HepG2 (cell line): ENCODE measurements at regions not wholly inside any gene's neighbourhood (a gene's known extent, or its start where the extent isn't known, plus 50 kb on each side); places are given as distances from the start of the nearest gene placed in this dataset.

Experiments
- ATAC-seq: fragments of 200-7000 bp; cut with Tn5 transposase; 3 replicates; pipeline ENCODE4 v1.9.1; 2020; ENCODE audit warnings: mild to moderate bottlenecking, moderate library complexity
- BruUV-seq: library from RNA; stranded (reverse); fragments of 400-500 nt; replicated peaks from 2 replicates; lab custom pipeline; 2021; lab: Mats Ljungman, UMichigan
- CTCF ChIA-PET: fragments of 300-600 bp; formaldehyde crosslinking; extraction: SDS; loops from one replicate; lab custom pipeline; 2021; ENCODE audit warnings: low total read pairs, inconsistent platforms, low intra/inter-chr PET ratio; lab: Yijun Ruan, JAX
- POLR2A ChIA-PET: fragments of 350-600 bp; sonication (Branson Sonifier 250); formaldehyde crosslinking; loops from one replicate; lab custom pipeline; 2020; ENCODE audit warnings: antibody characterized with exemption, inconsistent platforms; lab: Yijun Ruan, JAX
- DNase-seq: peaks from one replicate; pipeline ENCODE4 v3.0.0-alpha.2; 2015; ENCODE audit warnings: low spot score
- FAIRE-seq: peaks from 3 replicates; lab custom pipeline; 2011; peaks lifted over from hg19 to GRCh38; lab: Jason Lieb, UNC
- H2AFZ ChIP-seq: one replicate; pipeline ENCODE4 v1.6.1; 2011; ENCODE audit warnings: low read length, inconsistent platforms
- H3K27ac ChIP-seq: fragments of 300-600 bp; 3 replicates; pipeline ENCODE4 v1.8.0; 2011; ENCODE audit warnings: mixed run types, mild to moderate bottlenecking, mixed read lengths, low read length, inconsistent platforms; ENCODE audit not compliant: insufficient read depth; ENCODE audit errors: extremely low read length
- H3K27me3 ChIP-seq, 2 experiments: fragments of 200-600 bp in 1 of 2; 2 replicates in 1 of 2; 3 replicates in 1 of 2; pipeline versions ENCODE4 v1.6.0 to v1.8.0; 2011; ENCODE audit warnings: low read length in 2 of 2, mild to moderate bottlenecking in 2 of 2, moderate library complexity in 2 of 2, inconsistent platforms in 1 of 2; ENCODE audit not compliant: insufficient read depth in 2 of 2, control insufficient read depth in 1 of 2
- H3K36me3 ChIP-seq, 2 experiments: fragments of 200-600 bp in 1 of 2; replicated peaks in 1 of 2; 2 replicates in 1 of 2; 3 replicates in 1 of 2; pipeline versions ENCODE4 v1.5.1 to v1.8.0; 2011; ENCODE audit warnings: low read length in 2 of 2, inconsistent platforms in 1 of 2; ENCODE audit not compliant: insufficient read depth in 2 of 2, control insufficient read depth in 1 of 2
- H3K4me1 ChIP-seq: 2 replicates; pipeline ENCODE4 v1.5.1; 2012; ENCODE audit warnings: low read length, inconsistent platforms; ENCODE audit not compliant: insufficient read depth
- H3K4me2 ChIP-seq: 2 replicates; pipeline ENCODE4 v1.6.0; 2011; ENCODE audit warnings: low read depth, low read length, inconsistent platforms
- H3K4me3 ChIP-seq, 3 experiments: fragments of 200-600 bp in 1 of 3; sonication (generic), shearing (Covaris generic) in 1 of 3; replicated peaks in 1 of 3; 2 replicates each; pipeline ENCODE4 v1.5.1; 2011 to 2016; ENCODE audit warnings: low read length in 3 of 3, inconsistent platforms in 2 of 3, low read depth in 2 of 3, mild to moderate bottlenecking in 2 of 3, control low read depth in 1 of 3, mixed read lengths in 1 of 3; ENCODE audit not compliant: insufficient read depth in 1 of 3
- H3K79me2 ChIP-seq: one replicate; pipeline ENCODE4 v1.6.1; 2011; ENCODE audit warnings: low read length, inconsistent platforms; ENCODE audit not compliant: insufficient read depth
- H3K9ac ChIP-seq: 2 replicates; pipeline ENCODE4 v1.6.0; 2011; ENCODE audit warnings: mild to moderate bottlenecking, low read depth, low read length, inconsistent platforms; ENCODE audit not compliant: insufficient read depth
- H3K9me3 ChIP-seq: 2 replicates; pipeline ENCODE4 v1.5.1; 2012; ENCODE audit warnings: mild to moderate bottlenecking, low read length
- H4K20me1 ChIP-seq: 2 replicates; pipeline ENCODE4 v1.6.0; 2011; ENCODE audit warnings: inconsistent platforms, mild to moderate bottlenecking, low read length, moderate library complexity; ENCODE audit not compliant: insufficient read depth
- GTF2F1 ChIP-seq: fragments of 150-350 bp; IDR thresholded peaks from 2 replicates; pipeline ENCODE4 v1.6.1; 2014; ENCODE audit warnings: low read length
- IKZF1 ChIP-seq: fragments of 450-650 bp; IDR thresholded peaks from 2 replicates; pipeline ENCODE4 v1.7.1; 2016
- MLLT10 ChIP-seq: sonication (generic); formaldehyde crosslinking; IDR thresholded peaks from 2 replicates; pipeline ENCODE4 v1.4.0; 2020; ENCODE audit warnings: missing genetic modification reagents
- RAD21 ChIP-seq: fragments of 450-650 bp; formaldehyde crosslinking; IDR thresholded peaks from 2 replicates; pipeline ENCODE4 v1.5.0; 2020; ENCODE audit warnings: mild to moderate bottlenecking
- ZFP41 ChIP-seq: sonication (generic); formaldehyde crosslinking; IDR thresholded peaks from 2 replicates; pipeline ENCODE4 v1.4.0; 2020; ENCODE audit warnings: mild to moderate bottlenecking, missing genetic modification reagents, borderline replicate concordance
- ZMYM3 ChIP-seq: sonication (generic); formaldehyde crosslinking; IDR thresholded peaks from 2 replicates; pipeline ENCODE4 v1.5.1; 2020; ENCODE audit warnings: mild to moderate bottlenecking, missing genetic modification reagents
- ZNF567 ChIP-seq: sonication (generic); formaldehyde crosslinking; IDR thresholded peaks from 2 replicates; pipeline ENCODE4 v1.8.1; 2023; ENCODE audit warnings: mild to moderate bottlenecking, missing genetic modification reagents, borderline replicate concordance
- WGBS: methylation state at CpG from one replicate; pipeline ENCODE4 v1.1.6; 2017; ENCODE audit warnings: low lambda C conversion rate; 5-methylcytosine and 5-hydroxymethylcytosine counted together
- in situ Hi-C: cut with HindIII; loops from 2 replicates; pipeline ENCODE4 v1.10.0; 2017; ENCODE audit warnings: low pct_unique_long_range_greater_than_20kb; ENCODE audit not compliant: extremely low pct_ligation_motif_present
- intact Hi-C: fragments of 100-400 bp; cut with micrococcal nuclease; formaldehyde crosslinking; loops from one replicate; pipeline ENCODE4 v1.10.0; 2022; ENCODE audit not compliant: unreplicated experiment
- TF ChIP-seq, protein P1 (sequence below): sonication (generic); formaldehyde crosslinking; IDR thresholded peaks from 2 replicates; pipeline ENCODE4 v1.4.0; 2020; ENCODE audit warnings: missing genetic modification reagents
- TF ChIP-seq, protein P2 (sequence below): sonication (generic); formaldehyde crosslinking; IDR thresholded peaks from 2 replicates; pipeline ENCODE4 v1.4.0; 2020; ENCODE audit warnings: missing genetic modification reagents, borderline replicate concordance
- TF ChIP-seq, protein P3 (sequence below): sonication (generic); formaldehyde crosslinking; IDR thresholded peaks from 2 replicates; pipeline ENCODE4 v1.8.0; 2022; ENCODE audit warnings: mild to moderate bottlenecking, missing genetic modification reagents; ENCODE audit not compliant: insufficient replicate concordance
- TF ChIP-seq, protein P4 (sequence below), 2 experiments: sonication (generic) in 1 of 2; formaldehyde crosslinking in 1 of 2; IDR thresholded peaks; 2 replicates each; pipeline versions ENCODE4 v1.4.0 to v1.6.1; 2016 to 2020; ENCODE audit warnings: borderline replicate concordance in 1 of 2, low read depth in 1 of 2, mild to moderate bottlenecking in 1 of 2, missing genetic modification reagents in 1 of 2

DNA sequence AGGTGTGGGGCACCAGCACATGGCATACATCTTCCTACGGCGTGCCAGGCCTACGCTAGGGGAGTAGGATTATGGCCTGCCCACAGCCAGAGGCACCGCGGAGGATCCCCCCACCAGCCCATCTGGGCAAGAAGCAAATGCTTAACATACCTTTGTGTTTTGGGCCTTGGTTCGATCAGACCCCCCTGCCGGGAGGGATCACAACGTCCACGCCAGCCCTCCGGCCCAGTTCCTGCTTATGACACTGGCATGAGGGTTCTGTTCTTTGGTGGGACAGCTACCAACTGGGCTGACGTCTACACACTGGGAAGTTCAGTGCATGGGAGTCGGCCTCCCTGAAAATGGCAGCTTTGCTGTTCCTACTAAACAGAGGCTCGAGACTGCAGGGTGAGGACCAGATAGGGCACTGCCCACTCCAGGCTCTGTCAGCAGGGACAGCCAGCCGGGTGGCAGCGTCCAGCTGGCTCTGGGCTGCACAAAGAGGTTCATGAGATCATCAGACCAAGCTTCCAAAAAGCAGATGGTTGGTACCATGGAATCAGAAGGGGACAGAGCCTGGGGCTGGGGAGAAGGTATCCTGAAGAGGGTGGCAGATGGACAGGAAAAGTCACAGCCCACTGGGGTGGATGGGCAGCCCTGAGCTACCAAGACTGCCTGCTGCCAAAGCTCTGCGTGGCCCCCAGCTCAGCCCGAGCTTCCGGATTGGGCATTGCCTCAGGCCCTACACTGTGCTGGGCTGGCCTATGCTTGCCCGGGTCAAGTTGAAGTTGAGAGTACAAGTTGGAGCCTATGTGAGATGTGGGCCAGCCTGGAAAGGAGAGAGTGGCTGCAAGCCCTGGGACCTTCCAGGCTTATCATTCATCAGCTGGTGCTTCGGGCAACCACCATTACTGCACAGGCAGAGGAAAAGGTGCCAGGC is 61.7 kb upstream of the TEX51 start:
- Histone ChIP-seq H3K9ac (no peak overlapping the region), H3K27ac (no peak overlapping the region), H3K4me2 (no peak overlapping the region), H3K4me3 (no peak overlapping the region), H3K79me2 (no peaks in the 10 kb centered on the region), H4K20me1 (no peaks in the 10 kb centered on the region), H3K27me3 (peaks cover 0 to 9% of the 10 kb centered on the region in 2 experiments; a peak in 3 of 5 replicates), H2AFZ (no peak overlapping the region), H3K9me3 (no peaks in the 10 kb centered on the region), H3K4me1 (no peaks in the 10 kb centered on the region), H3K36me3 (no peaks in the 10 kb centered on the region)
- DNase-seq (no peak), ATAC-seq (no peak; the same call in 1 of the 3 replicates), FAIRE-seq (no peak)
- ChIA-PET POLR2A (no interaction called here), CTCF (no interaction called here)
- in situ Hi-C loops, result no loop called here
- intact Hi-C loops, result no loop called here
- WGBS, result 9% methylated on average over 13 of the region's 20 CpGs
- no TSS peak for BruUV-seq
- TF ChIP-seq ZMYM3 (no peak), IKZF1 (no peak), MLLT10 (CRISPR knock-in tag) (no peak), ZFP41 (CRISPR knock-in tag) (no peak), GTF2F1 (no peak), RAD21 (no peak), ZNF567 (CRISPR knock-in tag) (no peak)
- TF ChIP-seq, protein P1, sequence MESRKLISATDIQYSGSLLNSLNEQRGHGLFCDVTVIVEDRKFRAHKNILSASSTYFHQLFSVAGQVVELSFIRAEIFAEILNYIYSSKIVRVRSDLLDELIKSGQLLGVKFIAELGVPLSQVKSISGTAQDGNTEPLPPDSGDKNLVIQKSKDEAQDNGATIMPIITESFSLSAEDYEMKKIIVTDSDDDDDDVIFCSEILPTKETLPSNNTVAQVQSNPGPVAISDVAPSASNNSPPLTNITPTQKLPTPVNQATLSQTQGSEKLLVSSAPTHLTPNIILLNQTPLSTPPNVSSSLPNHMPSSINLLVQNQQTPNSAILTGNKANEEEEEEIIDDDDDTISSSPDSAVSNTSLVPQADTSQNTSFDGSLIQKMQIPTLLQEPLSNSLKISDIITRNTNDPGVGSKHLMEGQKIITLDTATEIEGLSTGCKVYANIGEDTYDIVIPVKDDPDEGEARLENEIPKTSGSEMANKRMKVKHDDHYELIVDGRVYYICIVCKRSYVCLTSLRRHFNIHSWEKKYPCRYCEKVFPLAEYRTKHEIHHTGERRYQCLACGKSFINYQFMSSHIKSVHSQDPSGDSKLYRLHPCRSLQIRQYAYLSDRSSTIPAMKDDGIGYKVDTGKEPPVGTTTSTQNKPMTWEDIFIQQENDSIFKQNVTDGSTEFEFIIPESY (CRISPR knock-in tag), result no peak
- TF ChIP-seq, protein P2, sequence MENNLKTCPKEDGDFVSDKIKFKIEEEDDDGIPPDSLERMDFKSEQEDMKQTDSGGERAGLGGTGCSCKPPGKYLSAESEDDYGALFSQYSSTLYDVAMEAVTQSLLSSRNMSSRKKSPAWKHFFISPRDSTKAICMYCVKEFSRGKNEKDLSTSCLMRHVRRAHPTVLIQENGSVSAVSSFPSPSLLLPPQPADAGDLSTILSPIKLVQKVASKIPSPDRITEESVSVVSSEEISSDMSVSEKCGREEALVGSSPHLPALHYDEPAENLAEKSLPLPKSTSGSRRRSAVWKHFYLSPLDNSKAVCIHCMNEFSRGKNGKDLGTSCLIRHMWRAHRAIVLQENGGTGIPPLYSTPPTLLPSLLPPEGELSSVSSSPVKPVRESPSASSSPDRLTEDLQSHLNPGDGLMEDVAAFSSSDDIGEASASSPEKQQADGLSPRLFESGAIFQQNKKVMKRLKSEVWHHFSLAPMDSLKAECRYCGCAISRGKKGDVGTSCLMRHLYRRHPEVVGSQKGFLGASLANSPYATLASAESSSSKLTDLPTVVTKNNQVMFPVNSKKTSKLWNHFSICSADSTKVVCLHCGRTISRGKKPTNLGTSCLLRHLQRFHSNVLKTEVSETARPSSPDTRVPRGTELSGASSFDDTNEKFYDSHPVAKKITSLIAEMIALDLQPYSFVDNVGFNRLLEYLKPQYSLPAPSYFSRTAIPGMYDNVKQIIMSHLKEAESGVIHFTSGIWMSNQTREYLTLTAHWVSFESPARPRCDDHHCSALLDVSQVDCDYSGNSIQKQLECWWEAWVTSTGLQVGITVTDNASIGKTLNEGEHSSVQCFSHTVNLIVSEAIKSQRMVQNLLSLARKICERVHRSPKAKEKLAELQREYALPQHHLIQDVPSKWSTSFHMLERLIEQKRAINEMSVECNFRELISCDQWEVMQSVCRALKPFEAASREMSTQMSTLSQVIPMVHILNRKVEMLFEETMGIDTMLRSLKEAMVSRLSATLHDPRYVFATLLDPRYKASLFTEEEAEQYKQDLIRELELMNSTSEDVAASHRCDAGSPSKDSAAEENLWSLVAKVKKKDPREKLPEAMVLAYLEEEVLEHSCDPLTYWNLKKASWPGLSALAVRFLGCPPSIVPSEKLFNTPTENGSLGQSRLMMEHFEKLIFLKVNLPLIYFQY, result no peak
- TF ChIP-seq, protein P3, sequence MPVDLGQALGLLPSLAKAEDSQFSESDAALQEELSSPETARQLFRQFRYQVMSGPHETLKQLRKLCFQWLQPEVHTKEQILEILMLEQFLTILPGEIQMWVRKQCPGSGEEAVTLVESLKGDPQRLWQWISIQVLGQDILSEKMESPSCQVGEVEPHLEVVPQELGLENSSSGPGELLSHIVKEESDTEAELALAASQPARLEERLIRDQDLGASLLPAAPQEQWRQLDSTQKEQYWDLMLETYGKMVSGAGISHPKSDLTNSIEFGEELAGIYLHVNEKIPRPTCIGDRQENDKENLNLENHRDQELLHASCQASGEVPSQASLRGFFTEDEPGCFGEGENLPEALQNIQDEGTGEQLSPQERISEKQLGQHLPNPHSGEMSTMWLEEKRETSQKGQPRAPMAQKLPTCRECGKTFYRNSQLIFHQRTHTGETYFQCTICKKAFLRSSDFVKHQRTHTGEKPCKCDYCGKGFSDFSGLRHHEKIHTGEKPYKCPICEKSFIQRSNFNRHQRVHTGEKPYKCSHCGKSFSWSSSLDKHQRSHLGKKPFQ (CRISPR knock-in tag), result no peak
- TF ChIP-seq, protein P4, sequence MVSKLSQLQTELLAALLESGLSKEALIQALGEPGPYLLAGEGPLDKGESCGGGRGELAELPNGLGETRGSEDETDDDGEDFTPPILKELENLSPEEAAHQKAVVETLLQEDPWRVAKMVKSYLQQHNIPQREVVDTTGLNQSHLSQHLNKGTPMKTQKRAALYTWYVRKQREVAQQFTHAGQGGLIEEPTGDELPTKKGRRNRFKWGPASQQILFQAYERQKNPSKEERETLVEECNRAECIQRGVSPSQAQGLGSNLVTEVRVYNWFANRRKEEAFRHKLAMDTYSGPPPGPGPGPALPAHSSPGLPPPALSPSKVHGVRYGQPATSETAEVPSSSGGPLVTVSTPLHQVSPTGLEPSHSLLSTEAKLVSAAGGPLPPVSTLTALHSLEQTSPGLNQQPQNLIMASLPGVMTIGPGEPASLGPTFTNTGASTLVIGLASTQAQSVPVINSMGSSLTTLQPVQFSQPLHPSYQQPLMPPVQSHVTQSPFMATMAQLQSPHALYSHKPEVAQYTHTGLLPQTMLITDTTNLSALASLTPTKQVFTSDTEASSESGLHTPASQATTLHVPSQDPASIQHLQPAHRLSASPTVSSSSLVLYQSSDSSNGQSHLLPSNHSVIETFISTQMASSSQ (IDR thresholded peaks at IDR 0.05; ENCODE audit: low read depth), result no peak
- TF ChIP-seq, protein P4 (CRISPR knock-in tag; IDR thresholded peaks at IDR 0.05; ENCODE audit: borderline replicate concordance), result no peak
